Coronary artery (tissue), 2 donors: ENCODE measurements at regions not wholly inside any gene's neighbourhood (a gene's known extent, or its start where the extent isn't known, plus 50 kb on each side); places are given as distances from the start of the nearest gene placed in this dataset.

Experiments used
- DNase-seq: peaks from one replicate; pipeline ENCODE4 v3.0.0-alpha.2; 2017; ENCODE audit warnings: low spot score
- H3K27ac ChIP-seq, 2 donors: fragments of 200-600 bp; sonication (generic); one replicate each; pipeline ENCODE4 v1.5.1; 2016 to 2019
- H3K4me3 ChIP-seq: fragments of 200-600 bp; sonication (generic); 2 replicates; pipeline ENCODE4 v1.5.1; 2016; ENCODE audit warnings: mild to moderate bottlenecking, moderate library complexity
- TF ChIP-seq, protein P1 (sequence below): fragments of 200-600 bp; sonication (generic); IDR thresholded peaks from one replicate; pipeline ENCODE4 v1.5.1; 2019; ENCODE audit warnings: antibody characterized with exemption

DNA sequence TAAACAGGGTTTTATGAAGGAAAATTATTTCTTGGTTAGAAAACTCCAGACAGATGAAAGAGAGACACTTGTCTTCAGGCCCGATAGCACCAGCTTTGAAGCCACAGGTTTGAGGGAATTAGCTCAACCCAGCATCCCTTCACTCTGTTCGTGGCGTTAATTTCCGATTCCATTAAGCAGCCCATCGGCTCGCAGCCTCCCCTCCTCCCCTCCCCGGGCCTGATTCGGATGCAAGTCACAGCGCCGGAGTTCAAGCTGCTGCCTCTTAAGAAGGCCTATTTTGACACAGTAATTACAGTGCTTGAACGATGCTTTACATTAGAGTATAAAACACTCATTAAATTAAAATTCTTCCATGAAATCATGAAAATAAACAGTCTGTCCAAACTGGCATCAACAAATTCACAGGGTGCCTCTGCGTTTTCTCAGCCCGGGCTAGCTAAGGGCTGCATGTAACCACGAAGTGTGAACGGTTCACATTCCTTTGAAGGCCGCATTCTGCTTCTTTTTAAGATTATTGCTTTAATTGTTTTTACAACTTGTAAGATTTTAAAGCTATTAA is 145.8 kb downstream of the DICER1 start:
- Histone ChIP-seq H3K4me3 (no peak overlapping the region), H3K27ac (peak overlapping the region; percentile 63 to 77)
- TF ChIP-seq, protein P1, sequence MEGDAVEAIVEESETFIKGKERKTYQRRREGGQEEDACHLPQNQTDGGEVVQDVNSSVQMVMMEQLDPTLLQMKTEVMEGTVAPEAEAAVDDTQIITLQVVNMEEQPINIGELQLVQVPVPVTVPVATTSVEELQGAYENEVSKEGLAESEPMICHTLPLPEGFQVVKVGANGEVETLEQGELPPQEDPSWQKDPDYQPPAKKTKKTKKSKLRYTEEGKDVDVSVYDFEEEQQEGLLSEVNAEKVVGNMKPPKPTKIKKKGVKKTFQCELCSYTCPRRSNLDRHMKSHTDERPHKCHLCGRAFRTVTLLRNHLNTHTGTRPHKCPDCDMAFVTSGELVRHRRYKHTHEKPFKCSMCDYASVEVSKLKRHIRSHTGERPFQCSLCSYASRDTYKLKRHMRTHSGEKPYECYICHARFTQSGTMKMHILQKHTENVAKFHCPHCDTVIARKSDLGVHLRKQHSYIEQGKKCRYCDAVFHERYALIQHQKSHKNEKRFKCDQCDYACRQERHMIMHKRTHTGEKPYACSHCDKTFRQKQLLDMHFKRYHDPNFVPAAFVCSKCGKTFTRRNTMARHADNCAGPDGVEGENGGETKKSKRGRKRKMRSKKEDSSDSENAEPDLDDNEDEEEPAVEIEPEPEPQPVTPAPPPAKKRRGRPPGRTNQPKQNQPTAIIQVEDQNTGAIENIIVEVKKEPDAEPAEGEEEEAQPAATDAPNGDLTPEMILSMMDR = no peak
- no peak for DNase-seq

DNA sequence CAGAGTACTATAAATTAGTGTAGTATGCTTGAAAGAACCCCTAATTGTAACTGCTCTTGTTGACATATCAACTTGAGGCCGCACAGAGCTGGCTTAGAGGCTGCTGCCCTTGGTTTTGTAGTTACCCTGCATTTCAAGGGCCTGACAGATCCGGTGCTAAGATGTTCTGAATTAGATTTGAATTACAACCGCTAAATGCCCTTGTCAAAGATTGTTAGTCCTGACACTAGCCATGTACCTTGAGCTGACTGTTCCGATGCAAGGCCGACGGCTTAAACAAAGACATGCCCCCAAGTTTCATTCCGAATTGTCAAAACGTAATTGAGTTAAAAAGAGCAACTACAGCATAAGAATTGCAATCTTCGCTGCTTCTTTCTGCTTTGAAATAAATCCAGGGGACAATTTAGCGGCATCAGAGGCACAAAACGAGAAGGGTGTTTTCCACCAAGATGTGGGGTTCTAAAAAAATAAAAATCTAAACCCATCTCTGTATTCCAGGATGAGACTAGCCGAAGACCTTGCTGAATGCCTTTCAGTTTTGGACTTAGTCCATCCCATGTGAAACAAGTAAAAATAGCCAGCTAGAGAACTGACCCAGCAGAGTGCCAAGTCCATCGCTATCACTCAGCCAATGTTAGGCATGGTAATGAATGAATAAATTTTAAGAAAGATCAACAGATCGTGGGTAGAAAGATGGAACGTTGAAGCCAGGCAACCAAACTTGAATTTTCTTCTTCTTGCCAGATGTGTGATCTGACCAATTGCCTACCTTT is 148.7 kb downstream of the DICER1 start:
- no peak overlapping the region for H3K4me3 ChIP-seq
- TF ChIP-seq, protein P1 = no peak
- H3K27ac ChIP-seq = peak overlapping the region in 1 of 2 donors; percentile 32
- no peak for DNase-seq

DNA sequence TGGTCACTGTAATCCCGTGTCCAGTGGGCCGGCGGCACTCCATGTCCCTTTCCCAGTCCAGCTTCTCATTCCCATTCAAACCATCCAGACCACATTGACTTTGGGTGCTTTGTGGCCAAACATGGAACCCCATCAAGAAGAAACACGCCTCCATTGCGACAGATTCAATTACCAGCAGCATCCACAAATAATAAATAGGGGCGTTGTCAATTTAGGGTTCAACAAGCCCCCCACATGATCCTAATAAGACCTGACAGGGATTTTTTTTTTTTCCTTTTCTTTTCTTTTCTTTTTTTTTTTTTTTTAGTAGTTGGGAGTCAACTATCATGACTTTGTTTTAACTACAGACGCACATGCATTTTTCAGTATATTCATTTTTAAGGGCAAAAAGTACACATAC is 149.4 kb downstream of the DICER1 start:
- no peak for DNase-seq
- TF ChIP-seq, protein P1 = no peak
- H3K4me3 ChIP-seq = no peak overlapping the region
- no peak overlapping the region for H3K27ac ChIP-seq

DNA sequence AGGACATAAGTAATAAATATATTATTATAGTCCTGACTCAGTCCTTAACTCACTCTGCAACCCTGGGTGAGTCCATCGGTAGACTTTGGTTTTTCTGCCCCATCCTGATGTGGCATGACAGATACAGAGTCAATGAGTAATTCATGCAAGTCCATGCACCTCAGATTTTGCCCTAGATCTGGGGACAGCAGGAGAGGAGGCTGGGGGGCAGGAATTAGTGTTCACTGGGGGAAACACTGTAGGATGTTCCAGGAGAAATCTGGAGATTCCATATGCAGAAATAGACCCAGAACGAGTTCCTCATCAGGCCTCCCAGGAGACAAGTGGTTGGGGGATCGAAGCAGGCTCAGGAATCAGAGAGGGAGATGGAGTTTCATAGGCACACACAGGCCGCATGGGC is 150.8 kb downstream of the DICER1 start:
- TF ChIP-seq, protein P1 = no peak
- Histone ChIP-seq H3K4me3 (no peak overlapping the region), H3K27ac (no peak overlapping the region)
- DNase-seq = no peak

DNA sequence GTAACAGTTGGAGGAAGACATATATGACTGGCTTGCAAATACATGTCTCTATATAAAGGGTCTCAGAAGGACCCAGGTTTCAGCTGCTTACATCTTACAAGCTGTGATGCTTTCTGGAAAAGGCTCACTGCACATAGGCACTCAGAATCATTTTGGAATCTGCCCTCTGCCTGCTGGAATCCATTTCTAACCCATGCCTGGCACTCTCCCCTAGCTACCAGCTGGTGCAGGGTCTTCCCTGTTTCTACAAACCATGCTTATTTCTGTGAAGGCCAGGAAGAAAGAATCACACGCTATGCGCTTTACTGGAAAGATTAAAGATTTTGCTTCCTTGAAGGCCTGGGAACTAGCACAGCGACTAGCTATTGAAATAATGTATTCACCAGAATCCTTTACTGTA is 151.3 kb downstream of the DICER1 start:
- no peak overlapping the region for H3K4me3 ChIP-seq
- no peak for DNase-seq
- H3K27ac ChIP-seq = no peak overlapping the region
- TF ChIP-seq, protein P1 = no peak

DNA sequence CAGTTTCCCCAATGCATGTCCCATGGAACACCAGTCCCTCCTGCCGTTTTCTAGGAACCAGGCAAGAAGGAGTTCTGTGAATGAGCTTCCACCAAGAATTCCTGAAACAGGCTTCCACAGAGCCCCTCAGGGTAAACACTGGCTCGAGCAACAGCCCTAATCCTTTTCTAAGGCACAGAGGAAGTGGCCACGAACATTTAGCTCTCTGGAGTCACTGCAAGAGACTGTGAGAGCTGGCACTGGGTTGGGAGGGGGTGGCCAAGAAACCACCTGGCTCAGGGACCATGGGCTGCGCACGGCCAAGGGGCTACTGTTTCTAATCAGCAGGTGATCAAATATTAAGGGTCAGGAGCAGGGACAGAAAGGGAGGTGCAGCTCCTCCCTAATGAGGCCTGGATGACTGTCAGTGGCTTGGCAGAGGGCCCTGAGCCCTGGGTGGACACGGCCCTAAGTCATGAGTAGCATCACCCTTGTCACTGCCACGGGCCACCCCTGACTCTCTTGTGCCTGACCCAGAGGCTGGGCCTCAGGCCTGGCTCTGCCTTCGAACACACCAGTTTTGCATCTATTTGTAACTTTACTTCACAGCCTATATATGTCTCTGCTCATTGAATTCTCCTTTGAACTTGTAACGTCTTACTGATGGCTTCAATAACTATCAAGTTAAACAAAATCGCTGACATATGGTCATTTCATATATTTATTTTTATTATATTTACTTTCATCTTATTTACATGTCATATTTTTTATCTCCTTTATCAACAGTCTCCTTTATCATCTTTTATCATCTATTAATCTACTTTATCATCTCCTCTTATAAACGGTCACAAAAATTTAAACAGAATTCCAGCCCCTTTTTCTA is 154.0 kb downstream of the DICER1 start:
- no peak for DNase-seq
- Histone ChIP-seq H3K27ac (peak overlapping the region in 1 of 2 donors; percentile 22), H3K4me3 (no peak overlapping the region)
- TF ChIP-seq, protein P1 = no peak
